K562 (cell line): ENCODE measurements at regions not wholly inside any gene's neighbourhood (a gene's known extent, or its start where the extent isn't known, plus 50 kb on each side); places are given as distances from the start of the nearest gene placed in this dataset.

Experiments used
- CBX1 ChIP-seq: sonication (generic); IDR thresholded peaks from 2 replicates; pipeline ENCODE4 v1.6.1; 2016; ENCODE audit warnings: antibody characterized with exemption, low read depth, mild to moderate bottlenecking
- CREB1 ChIP-seq, 2 experiments: sonication (generic) in 1 of 2; formaldehyde crosslinking in 1 of 2; IDR thresholded peaks; 2 replicates each; pipeline versions ENCODE4 v1.6.1 to v1.8.0; 2012 to 2022; ENCODE audit warnings: inconsistent platforms in 1 of 2, mild to moderate bottlenecking in 1 of 2, missing genetic modification reagents in 1 of 2, moderate library complexity in 1 of 2
- ELF2 ChIP-seq: fragments of 250-450 bp; sonication (Bioruptor Pico); IDR thresholded peaks from 2 replicates; pipeline ENCODE4 v1.5.0; 2021; ENCODE audit warnings: mild to moderate bottlenecking
- ESRRB ChIP-seq: fragments of 250-450 bp; sonication (Bioruptor Pico); IDR thresholded peaks from 2 replicates; pipeline ENCODE4 v1.5.0; 2020; ENCODE audit warnings: mild to moderate bottlenecking, moderate library complexity, borderline replicate concordance
- GATAD2B ChIP-seq: fragments of 450-650 bp; IDR thresholded peaks from 2 replicates; pipeline ENCODE4 v1.6.1; 2017; ENCODE audit warnings: mild to moderate bottlenecking, borderline replicate concordance
- HDAC8 ChIP-seq: fragments of 450-650 bp; IDR thresholded peaks from 2 replicates; pipeline ENCODE4 v1.6.1; 2016; ENCODE audit warnings: mild to moderate bottlenecking, missing genetic modification characterization, moderate library complexity, missing compliant biosample characterization
- IRF2 ChIP-seq: sonication (generic); formaldehyde crosslinking; IDR thresholded peaks from 2 replicates; pipeline ENCODE4 v1.8.1; 2022; ENCODE audit warnings: mild to moderate bottlenecking, missing genetic modification reagents
- JUND ChIP-seq, 2 experiments: IDR thresholded peaks; 2 replicates in 1 of 2; 3 replicates in 1 of 2; pipeline ENCODE4 v1.6.1; 2011; ENCODE audit warnings: borderline replicate concordance in 2 of 2, low read depth in 2 of 2, low read length in 2 of 2, improper control_type of control experiment in 1 of 2, missing biosample characterization in 1 of 2, missing genetic modification characterization in 1 of 2, missing genetic modification reagents in 1 of 2
- LCOR ChIP-seq: sonication (generic); formaldehyde crosslinking; IDR thresholded peaks from 2 replicates; pipeline ENCODE4 v1.8.0; 2022; ENCODE audit warnings: mild to moderate bottlenecking, missing genetic modification reagents
- MTA1 ChIP-seq: fragments of 450-650 bp; IDR thresholded peaks from 2 replicates; pipeline ENCODE4 v1.6.1; 2017; ENCODE audit warnings: borderline replicate concordance
- NCOA4 ChIP-seq: fragments of 450-650 bp; IDR thresholded peaks from 2 replicates; pipeline ENCODE4 v1.6.1; 2018; ENCODE audit warnings: mild to moderate bottlenecking; ENCODE audit not compliant: partially characterized antibody
- NRF1 ChIP-seq, 2 experiments: fragments of 450-650 bp; IDR thresholded peaks in 1 of 2; conservative IDR thresholded peaks in 1 of 2; 2 replicates each; pipeline ENCODE4 v1.6.1; 2014; ENCODE audit warnings: mild to moderate bottlenecking in 2 of 2
- POLR2A ChIP-seq: fragments of 450-650 bp; conservative IDR thresholded peaks from 2 replicates; pipeline ENCODE4 v1.6.1; 2016
- SAFB ChIP-seq: fragments of 200-400 bp; formaldehyde crosslinking; IDR thresholded peaks from 2 replicates; pipeline ENCODE4 v1.6.1; 2017; ENCODE audit warnings: low read depth, low read length, borderline replicate concordance
- SAP30 ChIP-seq: fragments of 200-600 bp; sonication (generic); IDR thresholded peaks from 2 replicates; pipeline ENCODE4 v1.6.1; 2012; ENCODE audit warnings: borderline replicate concordance, low read depth, mild to moderate bottlenecking, moderate library complexity, low read length, control low read depth, inconsistent platforms; ENCODE audit not compliant: insufficient read depth, poor library complexity, severe bottlenecking
- SMARCB1 ChIP-seq: IDR thresholded peaks from 2 replicates; pipeline ENCODE4 v1.6.1; 2011; ENCODE audit warnings: improper control_type of control experiment, low read depth; ENCODE audit not compliant: insufficient read length
- STAG1 ChIP-seq: sonication (generic); formaldehyde crosslinking; IDR thresholded peaks from 2 replicates; pipeline ENCODE4 v1.5.0; 2020; ENCODE audit warnings: missing genetic modification reagents, borderline replicate concordance
- TEAD4 ChIP-seq, 2 experiments: sonication (generic) in 1 of 2; formaldehyde crosslinking in 1 of 2; IDR thresholded peaks; 2 replicates each; pipeline versions ENCODE4 v1.6.1 to v1.8.0; 2012 to 2022; ENCODE audit warnings: borderline replicate concordance in 1 of 2, inconsistent platforms in 1 of 2, low read length in 1 of 2, mild to moderate bottlenecking in 1 of 2, missing genetic modification reagents in 1 of 2
- ZFX ChIP-seq: sonication (generic); formaldehyde crosslinking; IDR thresholded peaks from 2 replicates; pipeline ENCODE4 v1.8.0; 2022; ENCODE audit warnings: mild to moderate bottlenecking, missing genetic modification reagents, moderate library complexity
- ZNF143 ChIP-seq: sonication (generic); formaldehyde crosslinking; IDR thresholded peaks from 2 replicates; pipeline ENCODE4 v1.9.0; 2022; ENCODE audit warnings: mild to moderate bottlenecking, missing genetic modification reagents
- TF ChIP-seq, protein P1 (sequence below): fragments of 450-650 bp; IDR thresholded peaks from 2 replicates; pipeline ENCODE4 v1.6.1; 2016; ENCODE audit warnings: low read depth, mild to moderate bottlenecking, moderate library complexity
- TF ChIP-seq, protein P2 (sequence below): fragments of 250-450 bp; sonication (Bioruptor Pico); IDR thresholded peaks from 2 replicates; pipeline ENCODE4 v1.4.0; 2020; ENCODE audit warnings: mild to moderate bottlenecking, moderate library complexity, borderline replicate concordance

DNA sequence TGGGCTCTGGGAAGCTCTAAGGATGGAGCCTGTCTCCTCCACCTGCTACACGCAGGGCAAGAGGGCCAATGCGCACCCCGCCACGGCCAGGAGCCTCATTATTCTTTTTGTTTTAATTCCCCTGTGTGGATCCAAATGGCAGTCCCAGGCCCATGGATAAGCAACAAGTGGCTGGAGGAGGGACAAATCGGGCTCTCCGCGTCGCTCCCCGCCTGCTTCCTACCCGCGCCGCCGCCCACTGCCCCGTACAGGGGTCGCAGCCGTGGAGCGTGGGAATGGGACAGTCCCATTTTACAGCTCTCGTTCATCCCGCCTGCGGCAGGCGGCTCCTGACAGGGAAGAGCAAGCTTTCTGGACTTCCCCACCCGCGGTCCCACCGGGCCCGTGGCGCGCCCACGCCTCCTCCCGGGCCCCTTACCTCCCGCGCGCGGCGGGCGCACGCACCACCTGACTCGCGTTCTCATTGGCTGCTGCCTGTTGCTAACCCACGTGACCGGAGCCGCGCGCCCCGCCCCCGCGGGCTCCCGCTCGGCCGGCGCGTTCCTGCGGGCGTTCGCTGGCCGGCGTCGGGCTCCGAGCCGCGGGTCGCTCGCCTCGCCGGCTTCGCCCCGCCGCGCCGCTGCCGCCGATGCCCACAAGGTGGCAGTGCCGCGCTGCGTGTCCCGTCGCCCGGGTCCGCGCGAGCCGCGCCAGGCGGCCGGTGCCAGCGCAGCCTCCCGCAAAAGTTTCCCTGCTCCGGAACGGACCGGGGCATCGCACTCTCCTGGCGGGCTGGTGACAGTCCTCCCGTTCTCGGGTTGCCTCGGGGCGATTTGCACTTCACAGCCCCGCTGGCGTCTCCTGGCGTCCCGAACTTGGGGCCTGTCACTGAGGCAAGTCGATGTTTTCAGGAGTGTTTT, 93.3 kb downstream of the CD83 start (continued):
- 0 out of 2 replicates have a peak, but pooled peaks have one; percentile 21 for TF ChIP-seq CREB1 (IDR thresholded peaks at IDR 0.05)
- TF ChIP-seq CREB1 (CRISPR knock-in tag; IDR thresholded peaks at IDR 0.05): 0 out of 2 replicates have a peak, but pooled peaks have one; percentile 41
- TF ChIP-seq ESRRB (CRISPR knock-in tag): no peak
- TF ChIP-seq IRF2 (CRISPR knock-in tag): no peak
- peak; percentile 72 to 77 for TF ChIP-seq NRF1 (conservative IDR thresholded peaks at IDR 0.05 in 1 of 2, IDR thresholded peaks at IDR 0.05 in 1 of 2)
- TF ChIP-seq STAG1 (CRISPR knock-in tag): peak; percentile 93
- peak; percentile 58; the same call in 1 of the 2 replicates for TF ChIP-seq CBX1
- peak; percentile 64; the same call in 1 of the 2 replicates for TF ChIP-seq ELF2
- TF ChIP-seq MTA1: peak; percentile 70; the same call in 1 of the 2 replicates
- no peak; the same call in 1 of the 2 replicates for TF ChIP-seq LCOR (CRISPR knock-in tag)
- TF ChIP-seq TEAD4 (IDR thresholded peaks at IDR 0.05; ENCODE audit: low read length): no peak
- TF ChIP-seq TEAD4 (CRISPR knock-in tag; IDR thresholded peaks at IDR 0.05; ENCODE audit: borderline replicate concordance): peak; percentile 43; the same call in 1 of the 2 replicates
- peak; percentile 72 for TF ChIP-seq POLR2A
- peak; percentile 53; the same call in 1 of the 2 replicates for TF ChIP-seq ZFX
- peak; percentile 25 for TF ChIP-seq SAP30
- TF ChIP-seq SMARCB1: peak; percentile 61
- TF ChIP-seq, protein P1, sequence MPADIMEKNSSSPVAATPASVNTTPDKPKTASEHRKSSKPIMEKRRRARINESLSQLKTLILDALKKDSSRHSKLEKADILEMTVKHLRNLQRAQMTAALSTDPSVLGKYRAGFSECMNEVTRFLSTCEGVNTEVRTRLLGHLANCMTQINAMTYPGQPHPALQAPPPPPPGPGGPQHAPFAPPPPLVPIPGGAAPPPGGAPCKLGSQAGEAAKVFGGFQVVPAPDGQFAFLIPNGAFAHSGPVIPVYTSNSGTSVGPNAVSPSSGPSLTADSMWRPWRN: peak; percentile 39; the same call in 1 of the 2 replicates
- TF ChIP-seq NCOA4: no peak
- peak; percentile 96 for TF ChIP-seq GATAD2B
- TF ChIP-seq HDAC8 (tag): no peak
- no peak for TF ChIP-seq ZNF143
- TF ChIP-seq, protein P2, sequence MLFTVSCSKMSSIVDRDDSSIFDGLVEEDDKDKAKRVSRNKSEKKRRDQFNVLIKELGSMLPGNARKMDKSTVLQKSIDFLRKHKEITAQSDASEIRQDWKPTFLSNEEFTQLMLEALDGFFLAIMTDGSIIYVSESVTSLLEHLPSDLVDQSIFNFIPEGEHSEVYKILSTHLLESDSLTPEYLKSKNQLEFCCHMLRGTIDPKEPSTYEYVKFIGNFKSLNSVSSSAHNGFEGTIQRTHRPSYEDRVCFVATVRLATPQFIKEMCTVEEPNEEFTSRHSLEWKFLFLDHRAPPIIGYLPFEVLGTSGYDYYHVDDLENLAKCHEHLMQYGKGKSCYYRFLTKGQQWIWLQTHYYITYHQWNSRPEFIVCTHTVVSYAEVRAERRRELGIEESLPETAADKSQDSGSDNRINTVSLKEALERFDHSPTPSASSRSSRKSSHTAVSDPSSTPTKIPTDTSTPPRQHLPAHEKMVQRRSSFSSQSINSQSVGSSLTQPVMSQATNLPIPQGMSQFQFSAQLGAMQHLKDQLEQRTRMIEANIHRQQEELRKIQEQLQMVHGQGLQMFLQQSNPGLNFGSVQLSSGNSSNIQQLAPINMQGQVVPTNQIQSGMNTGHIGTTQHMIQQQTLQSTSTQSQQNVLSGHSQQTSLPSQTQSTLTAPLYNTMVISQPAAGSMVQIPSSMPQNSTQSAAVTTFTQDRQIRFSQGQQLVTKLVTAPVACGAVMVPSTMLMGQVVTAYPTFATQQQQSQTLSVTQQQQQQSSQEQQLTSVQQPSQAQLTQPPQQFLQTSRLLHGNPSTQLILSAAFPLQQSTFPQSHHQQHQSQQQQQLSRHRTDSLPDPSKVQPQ (CRISPR knock-in tag): 0 out of 2 replicates have a peak, but pooled peaks have one; percentile 24
- peak; percentile 4; the same call in 1 of the 2 replicates for TF ChIP-seq JUND (IDR thresholded peaks at IDR 0.05; ENCODE audit: borderline replicate concordance, low read depth, low read length)
- no peak for TF ChIP-seq JUND (tag; IDR thresholded peaks at IDR 0.05; ENCODE audit: borderline replicate concordance, low read depth, low read length)
- TF ChIP-seq SAFB: peak; percentile 95
